GM21526 (cell line): ENCODE measurements at regions not wholly inside any gene's neighbourhood (a gene's known extent, or its start where the extent isn't known, plus 50 kb on each side); places are given as distances from the start of the nearest gene placed in this dataset.
"Not testable (repeated sequence)": the region's sequence is repeated elsewhere in the genome, so short reads cannot be mapped to it uniquely, and the experiment has no call there.

ENCODE experiments used
- ATAC-seq: cut with Tn5 transposase; IDR thresholded peaks from one replicate; pipeline ENCODE4 v1.9.1; 2021; ENCODE audit warnings: moderate library complexity; ENCODE audit not compliant: unreplicated experiment, low FRiP score

DNA sequence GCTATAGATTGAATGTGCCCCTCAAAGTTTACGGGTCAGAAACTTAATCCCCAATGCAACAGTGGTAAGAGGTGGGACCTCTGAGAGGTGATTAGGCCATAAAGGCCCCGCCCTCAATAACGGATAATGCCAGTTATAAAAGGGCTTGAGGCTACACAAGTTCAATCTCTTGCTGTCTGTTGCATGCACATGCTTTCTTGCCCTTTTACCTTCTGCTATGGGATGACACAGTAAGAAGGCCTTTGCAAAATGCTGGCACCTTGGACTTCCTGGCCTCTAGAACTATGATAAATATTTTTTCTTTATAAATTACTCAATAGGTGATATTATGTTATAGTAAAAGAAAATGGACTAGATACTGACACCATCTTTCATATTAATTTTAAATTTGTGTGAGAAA lies 806.1 kb downstream of the TENT5A start:
- ATAC-seq = no peak

- ATAC-seq = no peak
Measured at GRCh38 chr6:80942911-80943310, 809.6 kb downstream of the TENT5A start.

GRCh38 chr6:80940976-80941375 lies 811.5 kb downstream of the TENT5A start:
- no peak for ATAC-seq

GRCh38 chr6:80940571-80940970 lies 811.9 kb downstream of the TENT5A start:
- ATAC-seq = no peak

DNA sequence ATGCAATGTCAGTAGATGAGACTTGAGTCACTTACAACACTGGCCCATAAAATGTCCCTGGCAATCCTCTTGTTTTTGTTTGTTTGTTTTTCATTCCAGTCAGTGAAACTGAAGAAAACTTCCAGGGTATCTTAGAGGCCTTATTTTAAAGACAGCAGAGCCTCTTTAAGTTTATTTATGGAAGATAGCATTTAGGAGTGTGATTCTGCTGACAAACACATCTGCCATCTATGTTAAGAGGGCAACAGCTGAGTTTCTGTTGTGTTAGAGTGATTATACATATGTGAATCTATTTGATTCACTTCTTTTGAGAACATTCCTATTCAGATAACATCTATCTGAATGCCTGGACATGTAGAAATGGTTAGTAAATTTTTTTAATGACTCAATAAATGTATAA lies 812.6 kb downstream of the TENT5A start:
- ATAC-seq = no peak

DNA sequence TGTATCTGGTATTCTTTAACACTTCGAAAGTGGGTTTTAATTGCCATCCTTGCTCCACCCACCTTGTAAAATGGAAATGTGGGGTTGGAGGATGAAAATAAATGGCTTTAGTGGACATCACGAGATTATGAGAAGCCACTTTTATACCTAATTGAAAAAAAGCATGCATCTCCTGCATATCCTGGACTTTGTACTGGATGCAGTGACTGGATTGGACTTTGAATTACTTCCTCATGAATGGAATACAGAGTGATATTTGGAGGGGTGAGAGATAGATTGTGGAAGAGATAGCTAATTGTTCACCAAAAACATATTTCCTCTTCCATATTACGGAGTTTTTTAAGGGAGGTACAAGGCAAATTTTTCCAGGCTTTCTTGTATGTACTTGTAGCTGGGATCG lies 813.0 kb downstream of the TENT5A start:
- ATAC-seq = no peak

GRCh38 chr6:80938131-80938530 lies 814.4 kb downstream of the TENT5A start:
- no peak for ATAC-seq

- no peak for ATAC-seq
Measured at GRCh38 chr6:80932359-80932758, 820.1 kb downstream of the TENT5A start.

- no peak for ATAC-seq
Measured at GRCh38 chr6:80930376-80930775, 822.1 kb downstream of the TENT5A start.

DNA sequence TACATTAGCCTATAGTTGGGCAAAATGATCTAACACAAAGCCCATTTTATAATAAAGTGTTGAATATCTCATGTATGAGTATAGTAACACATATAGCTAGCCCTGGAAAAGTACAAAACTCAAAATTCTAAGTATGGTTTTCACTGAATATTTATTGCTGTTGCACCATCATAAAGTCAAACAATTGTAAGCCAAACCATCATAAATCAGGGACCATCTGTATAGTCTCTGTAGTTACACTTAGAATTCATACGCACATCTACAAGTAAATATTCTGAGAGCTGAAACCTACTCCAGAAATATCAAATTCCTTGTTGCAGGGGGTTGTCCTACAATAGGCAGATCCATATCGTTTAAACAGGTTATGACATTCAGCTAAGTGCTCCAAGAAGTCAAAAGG lies 817.3 kb downstream of the BCKDHB start:
- no peak for ATAC-seq

DNA sequence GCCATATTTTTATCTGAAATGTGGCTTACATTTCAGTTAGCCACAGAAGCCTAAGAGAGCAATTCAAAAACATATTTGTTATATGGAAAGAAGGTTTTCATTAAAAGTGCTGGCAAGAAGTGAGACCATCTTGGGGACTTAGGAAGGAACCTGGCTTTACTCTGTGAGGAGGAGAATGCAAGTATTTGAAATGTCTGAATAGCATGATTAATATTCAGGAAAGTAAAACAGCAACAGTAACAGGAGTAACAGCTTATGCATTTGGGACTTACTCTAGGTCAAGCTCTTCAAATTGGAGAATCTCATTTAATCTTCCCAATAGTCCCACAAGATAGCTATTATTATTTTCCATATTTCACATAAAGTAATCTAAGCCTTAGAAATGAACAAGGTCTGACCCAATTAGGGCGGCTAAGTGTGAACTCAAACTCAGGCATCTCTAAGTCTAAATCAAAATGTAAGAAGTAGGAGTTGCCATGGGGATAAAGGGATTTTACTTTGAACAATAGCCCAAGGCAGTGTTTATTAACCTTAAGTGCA lies 816.5 kb downstream of the BCKDHB start:
- ATAC-seq = no peak

GRCh38 chr6:80921861-80922460 lies 815.5 kb downstream of the BCKDHB start:
- no peak for ATAC-seq

GRCh38 chr6:80907831-80908230 lies 801.4 kb downstream of the BCKDHB start:
- no peak for ATAC-seq

DNA sequence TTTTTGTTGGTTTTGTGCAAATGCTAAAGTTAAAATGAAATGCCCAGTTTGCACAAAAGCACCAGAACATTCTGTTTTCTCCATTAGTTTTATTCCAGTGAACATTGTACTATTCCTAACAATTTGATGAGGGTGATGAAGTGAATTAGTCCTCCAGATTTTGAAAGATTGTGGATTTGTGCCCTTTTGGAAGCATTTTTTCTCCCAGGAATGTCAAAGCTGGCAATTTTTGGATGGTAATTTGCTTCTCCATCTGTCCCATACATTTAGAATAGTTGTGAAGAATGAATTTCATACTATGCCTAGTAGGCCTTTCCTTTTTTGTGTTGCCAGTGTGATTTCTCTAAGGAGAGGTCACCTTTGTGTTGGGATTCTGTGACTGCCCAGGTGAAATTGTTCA lies 797.2 kb downstream of the BCKDHB start:
- ATAC-seq = no peak

- no peak for ATAC-seq
Measured at GRCh38 chr6:80886475-80886874, 780.0 kb downstream of the BCKDHB start.

GRCh38 chr6:80872951-80873308 lies 766.5 kb downstream of the BCKDHB start:
- no peak for ATAC-seq

- ATAC-seq = no peak
Measured at GRCh38 chr6:80872199-80872950, 765.9 kb downstream of the BCKDHB start.

- ATAC-seq = no peak
Measured at GRCh38 chr6:80862756-80863155, 756.3 kb downstream of the BCKDHB start.

DNA sequence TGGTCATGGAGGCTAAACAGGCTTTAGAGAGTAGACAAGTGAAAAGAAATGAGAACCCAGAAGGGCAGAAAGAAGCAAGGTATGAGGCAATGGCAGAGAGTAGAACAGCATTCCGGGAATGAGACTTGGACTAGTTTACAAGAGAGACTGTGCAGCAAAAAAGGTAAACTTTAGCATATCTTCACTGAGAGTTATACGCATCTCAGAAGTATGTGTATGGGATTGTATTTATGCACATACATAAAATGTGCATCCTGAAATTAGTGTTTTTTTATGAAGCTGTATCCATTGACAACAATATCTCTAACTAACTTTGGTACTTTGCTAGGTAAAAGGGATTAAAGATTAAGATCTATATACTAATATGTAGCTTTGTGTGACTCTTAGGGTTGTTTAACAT lies 753.6 kb downstream of the BCKDHB start:
- no peak for ATAC-seq

DNA sequence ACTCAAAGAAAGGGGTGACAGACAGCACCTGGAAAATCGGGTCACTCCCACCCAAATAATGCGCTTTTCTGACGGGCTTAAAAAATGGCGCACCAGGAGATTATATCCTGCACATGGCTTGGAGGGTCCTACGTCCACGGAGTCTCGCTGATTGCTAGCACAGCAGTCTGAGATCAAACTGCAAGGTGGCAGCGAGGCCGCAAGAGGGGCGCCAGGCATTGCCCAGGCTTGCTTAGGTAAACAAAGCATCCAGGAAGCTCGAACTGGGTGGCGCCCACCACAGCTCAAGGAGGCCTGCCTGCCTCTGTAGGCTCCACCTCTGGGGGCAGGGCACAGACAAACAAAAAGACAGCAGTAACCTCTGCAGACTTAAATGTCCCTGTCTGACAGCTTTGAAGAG lies 741.5 kb downstream of the BCKDHB start:
- not testable (repeated sequence) for ATAC-seq

DNA sequence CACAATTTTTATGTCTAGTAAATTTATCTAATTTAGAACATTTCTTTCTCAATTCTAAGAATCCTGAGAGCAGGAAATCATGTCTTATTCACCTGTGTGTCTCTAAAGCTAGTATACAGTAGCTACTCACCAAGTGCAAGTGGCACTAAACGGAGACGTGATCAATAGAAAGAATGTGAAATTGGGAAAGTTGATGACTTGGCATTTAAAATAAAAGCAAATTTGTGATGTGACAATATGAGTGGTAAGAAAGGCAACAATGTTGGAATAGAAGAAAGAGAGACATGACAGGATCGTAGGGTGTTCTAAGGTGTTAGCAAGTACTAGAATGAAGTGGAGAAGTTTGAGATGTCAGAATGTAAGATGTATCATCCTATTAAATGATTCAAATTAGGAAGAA lies 725.9 kb downstream of the BCKDHB start:
- no peak for ATAC-seq

DNA sequence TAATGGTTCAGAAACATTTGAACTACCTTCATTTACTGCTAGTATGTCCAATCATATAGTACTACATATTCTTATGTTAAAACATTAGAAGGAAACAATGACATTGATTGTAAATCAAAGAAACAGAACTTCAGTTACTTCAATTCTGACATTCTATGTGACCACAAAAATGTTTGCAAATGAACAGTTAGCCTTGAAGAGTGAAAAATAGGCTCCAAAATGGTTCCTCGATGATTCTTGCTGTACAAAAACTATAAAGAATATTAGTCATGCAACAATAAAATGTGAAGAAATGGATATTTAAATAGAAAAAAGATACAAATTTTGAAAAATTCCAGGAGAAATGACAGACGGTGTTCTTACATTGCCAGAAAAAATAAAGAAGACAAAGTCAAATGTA lies 686.9 kb downstream of the BCKDHB start:
- no peak for ATAC-seq
